Fibroblast of the aortic adventitia (primary cell): ENCODE measurements at regions not wholly inside any gene's neighbourhood (a gene's known extent, or its start where the extent isn't known, plus 50 kb on each side); places are given as distances from the start of the nearest gene placed in this dataset.

Experiments used
- DNase-seq: peaks from one replicate; pipeline ENCODE4 v3.0.0-alpha.2; 2010; ENCODE audit warnings: low read depth
- H3K4me3 ChIP-seq: 2 replicates; pipeline ENCODE4 v1.5.1; 2011; ENCODE audit warnings: low read depth, mild to moderate bottlenecking, control low read depth, low read length, moderate library complexity
- CTCF ChIP-seq: IDR thresholded peaks from 2 replicates; pipeline ENCODE4 v1.5.1; 2011; ENCODE audit warnings: mild to moderate bottlenecking, low read length, control low read depth, inconsistent platforms; ENCODE audit not compliant: insufficient read depth

- DNase-seq: no peak
- H3K4me3 ChIP-seq: no peak overlapping the region
- TF ChIP-seq CTCF: no peak
These were observed 73.9 kb downstream of the CASP3 start for GRCh38 chr4:184575306-184575705.

GRCh38 chr4:184574861-184575260 lies 74.4 kb downstream of the CASP3 start:
- H3K4me3 ChIP-seq: no peak overlapping the region
- DNase-seq: no peak
- no peak for TF ChIP-seq CTCF

DNA sequence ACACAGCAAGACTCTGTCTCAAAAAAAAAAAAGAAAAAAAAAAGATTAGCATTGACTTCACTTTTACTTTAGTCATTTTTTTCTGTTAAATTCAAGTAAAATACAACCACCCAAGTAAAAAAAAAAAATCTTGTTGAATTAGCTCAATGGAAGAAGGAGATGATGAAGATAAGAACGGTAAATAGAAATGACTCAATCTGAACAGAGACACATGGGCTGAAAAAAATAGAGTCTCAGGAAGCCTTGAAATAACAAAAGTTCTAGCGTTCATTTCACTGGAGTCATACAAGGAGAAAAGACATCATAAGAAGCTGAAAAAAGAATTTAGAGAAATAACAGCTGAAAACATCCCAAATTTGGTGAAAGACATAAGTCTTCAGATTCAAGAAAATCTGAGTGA lies 75.5 kb downstream of the CASP3 start:
- no peak overlapping the region for H3K4me3 ChIP-seq
- TF ChIP-seq CTCF: no peak
- no peak for DNase-seq

DNA sequence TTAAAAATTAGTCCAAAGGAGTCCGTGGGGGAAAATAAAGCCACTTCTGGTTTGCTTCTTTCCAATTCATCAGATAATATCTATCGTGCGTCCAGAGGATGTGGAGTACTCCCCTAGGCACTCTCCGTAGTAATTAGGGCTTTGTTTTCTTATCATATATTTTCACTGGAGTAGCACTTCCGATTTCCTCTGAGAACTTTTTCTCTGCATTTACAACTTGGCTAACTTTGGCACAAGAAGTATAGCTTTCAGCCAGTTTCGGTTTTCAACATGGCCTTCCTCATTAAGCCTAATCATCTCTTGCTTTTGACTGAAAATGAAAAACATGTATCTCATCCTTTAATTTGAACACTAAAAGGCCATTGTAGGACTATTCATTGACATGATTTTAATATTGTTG lies 80.5 kb downstream of the CASP3 start:
- TF ChIP-seq CTCF: no peak
- no peak for DNase-seq

DNA sequence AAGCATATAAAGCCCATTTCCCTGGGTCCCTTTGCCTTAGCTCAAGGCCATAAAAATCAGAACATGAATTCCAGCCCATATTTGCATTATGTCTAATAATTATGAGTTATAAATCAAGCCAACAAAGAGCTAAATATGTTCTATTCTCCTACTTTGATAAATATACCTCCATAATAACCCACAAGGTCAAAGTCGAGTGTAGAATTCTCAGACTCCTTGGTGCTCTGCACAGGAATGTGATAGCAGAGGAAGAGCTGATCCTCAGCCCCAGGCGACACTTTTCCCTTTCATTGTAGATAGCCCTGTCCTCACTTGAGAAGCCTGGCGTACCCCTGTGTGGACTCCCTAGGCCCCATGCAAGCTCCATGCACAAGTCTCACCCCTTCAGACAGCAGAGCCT lies 85.6 kb downstream of the CASP3 start:
- TF ChIP-seq CTCF: no peak
- DNase-seq: no peak
- H3K4me3 ChIP-seq: no peak overlapping the region

More for the DNA sequence above, 80.5 kb downstream of the CASP3 start:
- no peak overlapping the region for H3K4me3 ChIP-seq

DNA sequence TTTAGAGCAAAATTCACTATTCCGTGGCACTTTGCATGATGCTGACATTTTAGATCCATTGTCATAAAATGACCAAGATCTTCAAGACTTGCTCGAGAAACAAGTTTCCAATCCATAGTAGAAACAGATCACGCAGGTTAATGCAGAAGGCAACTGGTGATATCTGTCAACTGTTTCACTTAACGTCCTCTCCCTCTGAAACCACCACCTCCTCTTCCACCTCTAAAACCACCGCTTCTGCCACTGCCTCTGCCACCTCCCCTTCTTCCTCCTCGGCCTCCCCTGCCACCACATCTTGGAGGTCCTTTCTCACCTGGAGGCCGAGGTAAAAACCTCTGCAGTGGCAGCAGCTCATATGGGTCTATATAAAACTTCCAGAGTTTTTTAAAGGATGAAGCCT lies 84.6 kb upstream of the IRF2 start:
- no peak for TF ChIP-seq CTCF
- no peak for DNase-seq
- no peak overlapping the region for H3K4me3 ChIP-seq

DNA sequence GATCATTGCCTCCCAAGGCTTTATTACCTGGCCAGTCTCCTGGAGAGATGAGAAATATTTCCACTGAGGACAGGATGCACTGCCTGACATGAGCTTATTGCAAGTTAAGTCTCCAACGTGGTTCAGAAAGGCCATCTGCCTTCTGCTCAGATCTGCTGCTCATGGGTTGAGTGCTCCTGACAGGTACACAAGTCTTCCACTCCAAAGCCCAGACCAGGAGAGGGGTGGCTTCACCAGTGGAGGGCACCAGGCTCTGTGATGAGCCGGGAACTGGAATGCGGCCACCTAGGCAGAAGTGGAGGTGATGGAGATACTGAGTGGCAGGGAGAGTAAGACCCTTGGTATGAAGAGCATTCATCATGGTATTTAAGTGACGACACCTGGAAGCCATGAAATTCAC lies 79.5 kb upstream of the IRF2 start:
- TF ChIP-seq CTCF: no peak
- H3K4me3 ChIP-seq: no peak overlapping the region
- DNase-seq: no peak
